Thyroid gland (tissue), 4 donors: ENCODE measurements at regions not wholly inside any gene's neighbourhood (a gene's known extent, or its start where the extent isn't known, plus 50 kb on each side); places are given as distances from the start of the nearest gene placed in this dataset.

ENCODE experiments used
- CTCF ChIP-seq, 6 experiments: fragments of 200-600 bp in 3 of 6; fragments of 450-650 bp in 3 of 6; sonication (generic) in 3 of 6; IDR thresholded peaks; one replicate each; pipeline ENCODE4 v1.5.1; 2016 to 2019; ENCODE audit warnings: antibody characterized with exemption in 6 of 6, mild to moderate bottlenecking in 2 of 6, inconsistent platforms in 1 of 6, moderate library complexity in 1 of 6
- POLR2A ChIP-seq, 2 donors: fragments of 450-650 bp; IDR thresholded peaks; one replicate each; pipeline ENCODE4 v1.6.1; 2017; ENCODE audit warnings: antibody characterized with exemption in 2 of 2, mild to moderate bottlenecking in 2 of 2, moderate library complexity in 1 of 2

GRCh38 chr9:11319538-11319937 is 706.7 kb upstream of the PTPRD start:
- TF ChIP-seq POLR2A (IDR thresholded peaks at IDR 0.05) (no peak), CTCF (IDR thresholded peaks at IDR 0.05) (peak in 4 of 6 experiments; percentile 6 to 42 (median 24))
